ENCODE measurements at regions not wholly inside any gene's neighbourhood (a gene's known extent, or its start where the extent isn't known, plus 50 kb on each side); places are given as distances from the start of the nearest gene placed in this dataset.

GRCh38 chr1:38403667-38404066 lies 357.1 kb upstream of the POU3F1 start:
- Histone ChIP-seq H3F3A (ENCODE audit: low read depth) (no peaks in the 10 kb centered on the region), H3K4me3 (no peak overlapping the region), H3K4me1 (no peaks in the 10 kb centered on the region), H3K79me2 (ENCODE audit: low read depth) (no peaks in the 10 kb centered on the region), H3K36me3 (no peaks in the 10 kb centered on the region), H3K27ac (no peak overlapping the region), H2AFZ (replicated peaks) (no peak overlapping the region), H4K20me1 (ENCODE audit: low read depth) (no peaks in the 10 kb centered on the region), H3K27me3 (no peaks in the 10 kb centered on the region), H3K4me2 (no peak overlapping the region), H3K9me3 (ENCODE audit: low read depth) (peaks cover 4% of the 10 kb centered on the region), H3K9ac (no peak overlapping the region)
- DNase-seq (ENCODE audit: low spot score), result no peak
- H3K36me3 Mint-ChIP-seq, result no peaks in the 10 kb centered on the region
- peak; percentile 15 for TF ChIP-seq CTCF (IDR thresholded peaks at IDR 0.05)
- TF ChIP-seq EZH2phosphoT487 (IDR thresholded peaks at IDR 0.05), result no peak
- H3K4me3 Mint-ChIP-seq, result no peak overlapping the region
- H3K27me3 Mint-ChIP-seq (ENCODE audit: insufficient read depth, low read depth), result peaks cover 6% of the 10 kb centered on the region
- H3K9me3 Mint-ChIP-seq, result peaks cover 30% of the 10 kb centered on the region
- H3K27ac Mint-ChIP-seq, result no peak overlapping the region
- no peaks in the 10 kb centered on the region for H3K4me1 Mint-ChIP-seq

GRCh38 chr1:38402230-38402815 lies 355.7 kb upstream of the POU3F1 start:
- Mint-ChIP-seq H3K4me3 (no peak overlapping the region), H3K27ac (no peak overlapping the region), H3K4me1 (no peaks in the 10 kb centered on the region), H3K36me3 (no peaks in the 10 kb centered on the region), H3K27me3 (ENCODE audit: insufficient read depth, low read depth) (peaks cover 8% of the 10 kb centered on the region), H3K9me3 (peaks cover 33% of the 10 kb centered on the region)
- Histone ChIP-seq H4K20me1 (ENCODE audit: low read depth) (no peaks in the 10 kb centered on the region), H3F3A (ENCODE audit: low read depth) (no peaks in the 10 kb centered on the region), H2AFZ (replicated peaks) (no peak overlapping the region), H3K9ac (no peak overlapping the region), H3K4me3 (no peak overlapping the region), H3K4me2 (no peak overlapping the region), H3K9me3 (ENCODE audit: low read depth) (no peaks in the 10 kb centered on the region), H3K79me2 (ENCODE audit: low read depth) (no peaks in the 10 kb centered on the region), H3K4me1 (no peaks in the 10 kb centered on the region), H3K36me3 (no peaks in the 10 kb centered on the region), H3K27me3 (no peaks in the 10 kb centered on the region), H3K27ac (no peak overlapping the region)
- TF ChIP-seq EZH2 (IDR thresholded peaks at IDR 0.05) (no peak), EZH2phosphoT487 (IDR thresholded peaks at IDR 0.05) (no peak), CTCF (IDR thresholded peaks at IDR 0.05) (no peak)
- DNase-seq (ENCODE audit: low spot score), result no peak

GRCh38 chr1:38396606-38397005 lies 350.0 kb upstream of the POU3F1 start:
- peaks cover 5% of the 10 kb centered on the region for H3K27me3 Mint-ChIP-seq (ENCODE audit: insufficient read depth, low read depth)
- Histone ChIP-seq H3K36me3 (no peaks in the 10 kb centered on the region), H3K9me3 (ENCODE audit: low read depth) (no peaks in the 10 kb centered on the region), H3K27me3 (no peaks in the 10 kb centered on the region), H3F3A (ENCODE audit: low read depth) (no peaks in the 10 kb centered on the region), H3K4me3 (no peak overlapping the region), H3K4me1 (no peaks in the 10 kb centered on the region), H2AFZ (replicated peaks) (no peak overlapping the region), H3K9ac (no peak overlapping the region), H4K20me1 (ENCODE audit: low read depth) (no peaks in the 10 kb centered on the region), H3K27ac (no peak overlapping the region), H3K79me2 (ENCODE audit: low read depth) (no peaks in the 10 kb centered on the region), H3K4me2 (no peak overlapping the region)
- DNase-seq (ENCODE audit: low spot score), result no peak
- H3K36me3 Mint-ChIP-seq, result no peaks in the 10 kb centered on the region
- H3K27ac Mint-ChIP-seq, result no peak overlapping the region
- H3K4me1 Mint-ChIP-seq, result no peaks in the 10 kb centered on the region
- TF ChIP-seq EZH2phosphoT487 (IDR thresholded peaks at IDR 0.05) (no peak), CTCF (IDR thresholded peaks at IDR 0.05) (no peak), EZH2 (IDR thresholded peaks at IDR 0.05) (no peak)
- H3K9me3 Mint-ChIP-seq, result peaks cover 26% of the 10 kb centered on the region
- H3K4me3 Mint-ChIP-seq, result no peak overlapping the region
